Muscle of leg (tissue), 3 donors: ENCODE measurements at regions not wholly inside any gene's neighbourhood (a gene's known extent, or its start where the extent isn't known, plus 50 kb on each side); places are given as distances from the start of the nearest gene placed in this dataset.

Experiments used
- DNase-seq: peaks from one replicate; pipeline ENCODE4 v3.0.0; 2013
- H3K27ac ChIP-seq: one replicate; pipeline ENCODE4 v1.5.1; 2013; ENCODE audit warnings: mild to moderate bottlenecking, low read length, control low read depth
- H3K27me3 ChIP-seq: one replicate; pipeline ENCODE4 v1.6.1; 2013; ENCODE audit warnings: low read length; ENCODE audit not compliant: control insufficient read depth, insufficient read depth
- H3K36me3 ChIP-seq: one replicate; pipeline ENCODE4 v1.6.1; 2013; ENCODE audit warnings: low read length; ENCODE audit not compliant: control insufficient read depth, insufficient read depth
- H3K4me1 ChIP-seq: one replicate; pipeline ENCODE4 v1.6.1; 2013; ENCODE audit warnings: low read length; ENCODE audit not compliant: control insufficient read depth, insufficient read depth
- H3K4me3 ChIP-seq: one replicate; pipeline ENCODE4 v1.5.1; 2013; ENCODE audit warnings: low read length, control low read depth
- H3K9me3 ChIP-seq: replicated peaks from 2 replicates; pipeline ENCODE4 v1.6.1; 2013; ENCODE audit warnings: low read depth, low read length; ENCODE audit not compliant: control insufficient read depth
- WGBS: methylation state at CpG from one replicate; pipeline ENCODE4 v1.1.5; 2013; ENCODE audit warnings: missing lambda C conversion rate; ENCODE audit not compliant: insufficient coverage; 5-methylcytosine and 5-hydroxymethylcytosine counted together

DNA sequence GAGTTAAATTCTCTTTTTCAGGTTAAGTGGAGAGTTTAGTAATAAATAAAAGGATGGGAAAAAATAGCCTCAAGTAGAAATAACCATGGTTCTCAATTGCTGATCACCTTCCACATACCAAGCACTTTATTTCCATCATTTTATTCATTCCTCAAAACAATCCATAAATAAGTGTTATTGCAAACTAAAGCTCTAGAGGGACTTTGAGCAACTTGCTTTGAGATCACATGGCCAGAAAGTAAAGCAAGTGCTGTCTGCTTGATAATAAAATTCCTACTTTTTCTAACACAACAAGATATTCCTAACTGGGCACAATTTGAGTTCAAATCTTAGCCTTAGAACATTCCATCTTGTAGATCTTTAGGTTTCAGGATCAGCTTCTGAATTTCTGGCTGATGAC lies 97.1 kb upstream of the C1orf87 start:
- Histone ChIP-seq H3K36me3 (no peaks in the 10 kb centered on the region), H3K27me3 (no peaks in the 10 kb centered on the region), H3K4me3 (no peak overlapping the region), H3K9me3 (no peaks in the 10 kb centered on the region), H3K27ac (no peak overlapping the region), H3K4me1 (no peaks in the 10 kb centered on the region)
- no peak for DNase-seq

DNA sequence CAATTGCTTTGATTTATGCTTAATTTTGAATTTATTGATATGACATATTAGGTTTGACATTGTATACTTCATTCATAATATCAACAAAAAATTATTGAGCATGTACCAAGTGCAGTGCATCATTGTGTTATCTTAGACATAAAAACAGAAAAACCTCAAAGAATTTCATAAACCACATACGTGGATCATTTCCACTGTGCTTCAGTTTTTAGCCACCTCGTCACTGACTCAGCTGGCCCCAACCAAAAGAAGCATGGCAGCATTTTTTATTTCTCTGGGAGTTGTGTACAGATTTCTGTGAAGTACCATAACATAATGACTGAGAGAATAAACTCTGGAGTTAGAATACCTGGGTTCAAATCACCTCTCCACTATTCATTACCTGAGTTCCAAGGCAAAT lies 95.6 kb upstream of the C1orf87 start:
- WGBS: no CpG with 5 or more reads among the region's 2 CpGs
- no peaks in the 10 kb centered on the region for H3K27me3 ChIP-seq
- no peaks in the 10 kb centered on the region for H3K9me3 ChIP-seq
- no peaks in the 10 kb centered on the region for H3K36me3 ChIP-seq
- no peak overlapping the region for H3K4me3 ChIP-seq
- no peak for DNase-seq
- H3K27ac ChIP-seq: no peak overlapping the region
- no peaks in the 10 kb centered on the region for H3K4me1 ChIP-seq

DNA sequence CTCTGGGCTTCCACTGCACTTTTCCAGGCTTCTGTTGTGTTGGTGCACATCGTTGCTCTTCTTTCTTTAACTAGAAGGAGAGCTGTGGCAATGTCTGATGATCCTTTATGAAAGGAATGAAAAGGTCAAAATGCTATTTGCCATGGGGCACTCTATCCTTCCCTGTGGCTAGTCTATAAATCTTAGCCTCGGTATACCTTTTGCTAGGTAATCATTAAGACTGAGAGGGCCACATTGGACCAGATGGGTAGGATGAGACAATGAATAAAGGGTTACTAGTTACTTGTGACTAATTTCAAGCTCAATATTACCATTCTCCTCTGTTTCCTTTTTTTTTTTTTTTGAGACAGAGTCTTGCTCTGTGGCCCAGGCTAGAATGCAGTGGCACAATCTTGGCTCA lies 89.4 kb upstream of the C1orf87 start:
- no peak for DNase-seq
- Histone ChIP-seq H3K4me3 (no peak overlapping the region), H3K27me3 (no peaks in the 10 kb centered on the region), H3K36me3 (no peaks in the 10 kb centered on the region), H3K9me3 (no peaks in the 10 kb centered on the region), H3K4me1 (no peaks in the 10 kb centered on the region), H3K27ac (no peak overlapping the region)
- no CpG with 5 or more reads among the region's 2 CpGs for WGBS

- H3K4me1 ChIP-seq: peaks cover 2% of the 10 kb centered on the region
- WGBS: no CpG with 5 or more reads among the region's 2 CpGs
- H3K4me3 ChIP-seq: no peak overlapping the region
Measured at GRCh38 chr1:60160141-60160540, 86.6 kb upstream of the C1orf87 start.

GRCh38 chr1:60156371-60156770 lies 82.8 kb upstream of the C1orf87 start:
- Histone ChIP-seq H3K4me1 (peaks cover 4% of the 10 kb centered on the region), H3K36me3 (no peaks in the 10 kb centered on the region), H3K27me3 (no peaks in the 10 kb centered on the region), H3K27ac (no peak overlapping the region), H3K9me3 (no peaks in the 10 kb centered on the region), H3K4me3 (no peak overlapping the region)
- WGBS: no CpG with 5 or more reads among the region's 1 CpG
- no peak for DNase-seq

More at GRCh38 chr1:60160141-60160540, 86.6 kb upstream of the C1orf87 start:
- Histone ChIP-seq H3K27ac (no peak overlapping the region), H3K36me3 (no peaks in the 10 kb centered on the region), H3K9me3 (no peaks in the 10 kb centered on the region), H3K27me3 (no peaks in the 10 kb centered on the region)
- no peak for DNase-seq

- WGBS: 33% methylated on average over 1 of the region's 2 CpGs
- H3K4me1 ChIP-seq: peaks cover 8% of the 10 kb centered on the region
- peak overlapping the region; percentile 13 for H3K27ac ChIP-seq
- H3K36me3 ChIP-seq: no peaks in the 10 kb centered on the region
- H3K4me3 ChIP-seq: no peak overlapping the region
- DNase-seq: peak; percentile 88
- H3K9me3 ChIP-seq: no peaks in the 10 kb centered on the region
- H3K27me3 ChIP-seq: no peaks in the 10 kb centered on the region
Measured at GRCh38 chr1:60153961-60154360, 80.4 kb upstream of the C1orf87 start.

DNA sequence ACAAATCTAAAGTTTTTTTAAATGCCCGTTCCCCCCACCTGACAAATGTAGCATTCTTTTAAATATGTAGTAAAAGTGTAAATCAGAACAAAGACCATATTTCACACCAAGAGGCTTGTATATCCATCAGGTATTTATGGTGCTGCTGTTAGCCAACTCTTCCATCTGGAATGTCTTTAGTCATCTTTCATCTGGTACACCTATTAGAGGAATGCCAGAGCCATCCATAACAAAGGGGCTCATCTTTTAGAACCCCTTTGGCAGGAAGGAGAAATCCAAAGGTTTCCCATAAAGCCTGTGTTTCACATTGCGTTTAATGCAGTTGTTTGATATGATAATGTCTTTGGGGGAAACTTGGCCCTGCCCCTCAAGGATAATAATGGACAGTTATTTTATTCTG lies 79.3 kb upstream of the C1orf87 start:
- no peaks in the 10 kb centered on the region for H3K36me3 ChIP-seq
- 40% methylated on average over 1 of the region's 2 CpGs for WGBS

DNA sequence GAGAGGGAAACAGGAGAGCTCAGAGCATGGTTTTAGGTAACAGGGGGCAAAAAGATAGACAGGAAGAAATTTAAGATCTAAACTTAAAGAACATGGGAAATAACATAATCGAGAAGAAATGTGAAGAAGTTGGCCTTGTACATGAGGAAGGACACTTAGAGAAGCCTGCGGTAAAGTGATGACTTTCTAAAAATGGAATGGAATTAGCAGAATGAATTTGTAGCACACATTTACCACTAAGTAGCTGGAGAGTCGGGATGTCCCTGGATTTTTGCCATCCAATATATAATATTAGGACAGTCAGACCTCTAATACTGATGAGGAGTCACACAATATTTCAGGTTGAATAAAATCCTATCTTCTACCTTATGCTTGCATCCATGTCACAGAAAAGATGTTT lies 77.7 kb upstream of the C1orf87 start:
- Histone ChIP-seq H3K9me3 (no peaks in the 10 kb centered on the region), H3K27me3 (no peaks in the 10 kb centered on the region), H3K4me1 (peaks cover 6% of the 10 kb centered on the region), H3K27ac (no peak overlapping the region), H3K36me3 (no peaks in the 10 kb centered on the region), H3K4me3 (no peak overlapping the region)
- DNase-seq: no peak
- no CpG with 5 or more reads among the region's 3 CpGs for WGBS

More for the DNA sequence above, 79.3 kb upstream of the C1orf87 start:
- peak; percentile 44 for DNase-seq
- H3K4me3 ChIP-seq: no peak overlapping the region
- no peaks in the 10 kb centered on the region for H3K27me3 ChIP-seq
- peaks cover 8% of the 10 kb centered on the region for H3K4me1 ChIP-seq
- H3K27ac ChIP-seq: no peak overlapping the region
- no peaks in the 10 kb centered on the region for H3K9me3 ChIP-seq

DNA sequence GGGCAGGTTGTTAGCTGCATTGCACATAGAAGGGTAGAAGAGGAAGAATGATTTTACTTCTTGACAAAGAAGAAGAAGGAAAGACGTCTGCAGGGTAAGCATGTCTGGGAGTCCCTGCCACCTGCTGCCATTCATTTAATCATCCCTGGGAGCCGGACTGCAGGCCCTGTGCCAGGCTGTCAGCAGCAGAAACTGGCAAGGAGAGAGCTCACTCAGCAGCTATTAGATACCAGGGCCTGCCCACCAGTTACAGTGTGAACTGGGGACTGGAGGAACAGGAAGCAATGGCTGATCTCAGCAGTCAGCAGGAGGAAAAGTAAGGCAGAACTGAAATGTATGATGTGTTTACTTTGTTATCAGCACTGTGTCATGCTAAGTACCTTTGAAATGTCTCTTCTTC lies 75.7 kb upstream of the C1orf87 start:
- no peaks in the 10 kb centered on the region for H3K36me3 ChIP-seq
- WGBS: 44% methylated on average over 2 of the region's 2 CpGs
- H3K27ac ChIP-seq: peak overlapping the region; percentile 37
- H3K9me3 ChIP-seq: no peaks in the 10 kb centered on the region
- no peak overlapping the region for H3K4me3 ChIP-seq
- H3K27me3 ChIP-seq: no peaks in the 10 kb centered on the region
- H3K4me1 ChIP-seq: peaks cover 6% of the 10 kb centered on the region
- peak; percentile 80 for DNase-seq

- WGBS: no CpG with 5 or more reads among the region's 1 CpG
- no peak overlapping the region for H3K27ac ChIP-seq
- H3K27me3 ChIP-seq: no peaks in the 10 kb centered on the region
- no peak overlapping the region for H3K4me3 ChIP-seq
- H3K4me1 ChIP-seq: peaks cover 4% of the 10 kb centered on the region
- no peaks in the 10 kb centered on the region for H3K36me3 ChIP-seq
- no peak for DNase-seq
- no peaks in the 10 kb centered on the region for H3K9me3 ChIP-seq
Measured at GRCh38 chr1:60146884-60147283, 73.3 kb upstream of the C1orf87 start.

DNA sequence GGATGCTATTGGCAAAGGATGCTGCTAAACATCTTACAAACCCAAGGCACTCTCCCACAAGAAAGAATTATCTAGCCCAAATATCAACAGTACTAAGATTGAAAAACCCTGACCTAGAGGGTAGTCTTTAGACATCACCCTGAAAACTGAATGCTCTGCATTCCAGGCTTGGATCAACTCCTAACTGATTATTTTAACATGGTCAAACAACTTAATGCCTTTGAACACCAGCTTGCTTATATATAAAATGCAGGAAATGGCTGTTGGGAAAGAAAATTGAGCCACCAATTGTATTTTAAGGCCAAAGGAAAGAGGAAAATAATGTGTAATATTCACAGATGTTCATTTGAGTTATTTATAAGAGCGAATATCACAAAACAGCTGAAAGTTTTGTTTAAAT lies 72.2 kb upstream of the C1orf87 start:
- Histone ChIP-seq H3K4me1 (peaks cover 4% of the 10 kb centered on the region), H3K36me3 (no peaks in the 10 kb centered on the region), H3K9me3 (no peaks in the 10 kb centered on the region), H3K27ac (no peak overlapping the region), H3K4me3 (no peak overlapping the region), H3K27me3 (no peaks in the 10 kb centered on the region)
- peak; percentile 65 for DNase-seq
- no CpG with 5 or more reads among the region's 1 CpG for WGBS
